Ovary (tissue), 3 donors: ENCODE measurements at regions not wholly inside any gene's neighbourhood (a gene's known extent, or its start where the extent isn't known, plus 50 kb on each side); places are given as distances from the start of the nearest gene placed in this dataset.

ENCODE experiments used
- CTCF ChIP-seq, 3 donors: fragments of 450-650 bp in 2 of 3; fragments of 200-600 bp in 1 of 3; IDR thresholded peaks; one replicate each; pipeline versions ENCODE4 v1.5.1 to v1.8.0; 2016 to 2022; ENCODE audit warnings: antibody characterized with exemption in 3 of 3, mild to moderate bottlenecking in 1 of 3
- EP300 ChIP-seq: sonication (generic); formaldehyde crosslinking; IDR thresholded peaks from one replicate; pipeline ENCODE4 v1.6.1; 2017; ENCODE audit warnings: antibody characterized with exemption
- donor health status: DM: no; HTN: no; CAD: no.

- TF ChIP-seq CTCF (IDR thresholded peaks at IDR 0.05), result no peak
- no peak for TF ChIP-seq EP300
Measured at GRCh38 chr2:20115374-20115773, 63.9 kb upstream of the LAPTM4A start.
